ENCODE measurements at regions not wholly inside any gene's neighbourhood (a gene's known extent, or its start where the extent isn't known, plus 50 kb on each side); places are given as distances from the start of the nearest gene placed in this dataset.
"Not testable (repeated sequence)": the region's sequence is repeated elsewhere in the genome, so short reads cannot be mapped to it uniquely, and the experiment has no call there.

DNA sequence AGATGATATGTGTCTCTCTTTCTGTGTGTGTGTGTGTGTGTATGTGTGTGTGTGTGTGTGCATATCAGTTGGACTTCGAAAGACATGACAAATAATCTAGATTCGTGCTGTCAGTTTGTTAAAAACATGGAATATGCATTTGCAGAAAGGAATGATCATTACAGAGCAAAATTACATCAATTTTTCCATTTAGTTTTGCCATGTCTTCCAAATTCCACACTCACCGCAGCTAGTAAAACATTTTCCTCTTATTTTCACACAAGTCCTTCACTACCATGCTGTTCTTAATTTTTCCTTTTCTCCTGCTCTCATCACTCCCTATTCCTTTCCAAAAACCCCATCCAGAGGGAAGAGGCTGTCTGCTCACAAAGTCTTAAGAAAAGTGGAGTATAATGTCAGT lies 1191.4 kb upstream of the SLC39A10 start:
- H3K27ac Mint-ChIP-seq, result no peak overlapping the region
- no peaks in the 10 kb centered on the region for H3K4me1 Mint-ChIP-seq
- ChIA-PET CTCF (no interaction called here), POLR2A (no interaction called here)
- DNase-seq (no peak), ATAC-seq (ENCODE audit: low read depth) (no peak)
- TF ChIP-seq, protein P1, sequence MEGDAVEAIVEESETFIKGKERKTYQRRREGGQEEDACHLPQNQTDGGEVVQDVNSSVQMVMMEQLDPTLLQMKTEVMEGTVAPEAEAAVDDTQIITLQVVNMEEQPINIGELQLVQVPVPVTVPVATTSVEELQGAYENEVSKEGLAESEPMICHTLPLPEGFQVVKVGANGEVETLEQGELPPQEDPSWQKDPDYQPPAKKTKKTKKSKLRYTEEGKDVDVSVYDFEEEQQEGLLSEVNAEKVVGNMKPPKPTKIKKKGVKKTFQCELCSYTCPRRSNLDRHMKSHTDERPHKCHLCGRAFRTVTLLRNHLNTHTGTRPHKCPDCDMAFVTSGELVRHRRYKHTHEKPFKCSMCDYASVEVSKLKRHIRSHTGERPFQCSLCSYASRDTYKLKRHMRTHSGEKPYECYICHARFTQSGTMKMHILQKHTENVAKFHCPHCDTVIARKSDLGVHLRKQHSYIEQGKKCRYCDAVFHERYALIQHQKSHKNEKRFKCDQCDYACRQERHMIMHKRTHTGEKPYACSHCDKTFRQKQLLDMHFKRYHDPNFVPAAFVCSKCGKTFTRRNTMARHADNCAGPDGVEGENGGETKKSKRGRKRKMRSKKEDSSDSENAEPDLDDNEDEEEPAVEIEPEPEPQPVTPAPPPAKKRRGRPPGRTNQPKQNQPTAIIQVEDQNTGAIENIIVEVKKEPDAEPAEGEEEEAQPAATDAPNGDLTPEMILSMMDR (IDR thresholded peaks at IDR 0.05), result no peak
- intact Hi-C loops (cut with micrococcal nuclease), result no loop called here
- no peak overlapping the region for H3K4me3 Mint-ChIP-seq
- H3K27me3 Mint-ChIP-seq, result no peaks in the 10 kb centered on the region
- no peaks in the 10 kb centered on the region for H3K36me3 Mint-ChIP-seq (ENCODE audit: low read depth)
- no peaks in the 10 kb centered on the region for H3K9me3 Mint-ChIP-seq

DNA sequence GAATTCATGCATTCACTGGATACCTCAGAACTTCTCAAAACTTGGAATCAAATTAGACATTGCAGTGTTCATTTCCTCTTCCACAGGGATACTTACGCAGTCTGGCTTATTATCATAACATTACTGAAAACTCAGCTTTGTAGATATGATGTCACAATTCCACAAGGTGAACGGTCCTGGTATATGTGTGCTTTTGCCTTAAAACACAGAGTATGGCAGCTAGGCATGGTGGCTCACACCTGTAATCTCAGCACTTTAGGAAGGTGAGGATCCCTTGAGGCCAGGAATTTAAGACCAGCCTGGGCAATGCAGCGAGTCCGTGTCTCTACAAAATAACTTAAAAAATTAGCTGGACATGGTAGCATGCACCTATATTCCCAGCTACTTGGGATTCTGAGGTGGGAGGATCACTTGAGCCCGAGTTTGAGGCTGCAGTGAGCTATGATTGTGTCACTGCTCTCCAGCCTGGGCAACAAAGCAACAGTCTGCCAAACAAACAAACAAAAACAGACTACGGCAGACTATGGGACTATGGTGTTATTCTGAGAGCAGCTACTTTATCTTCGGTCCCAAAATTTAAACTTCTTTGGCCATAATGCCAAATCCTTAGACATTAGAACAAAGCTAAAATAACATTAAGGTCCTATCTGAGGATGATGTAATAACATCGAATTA lies 1191.9 kb upstream of the SLC39A10 start:
- TF ChIP-seq, protein P1 (IDR thresholded peaks at IDR 0.05), result no peak
- DNase-seq (no peak), ATAC-seq (ENCODE audit: low read depth) (no peak)
- Mint-ChIP-seq H3K36me3 (ENCODE audit: low read depth) (no peaks in the 10 kb centered on the region), H3K4me3 (no peak overlapping the region), H3K27ac (no peak overlapping the region), H3K9me3 (no peaks in the 10 kb centered on the region), H3K4me1 (no peaks in the 10 kb centered on the region), H3K27me3 (no peaks in the 10 kb centered on the region)
- intact Hi-C loops (cut with micrococcal nuclease), result no loop called here
- ChIA-PET POLR2A (no interaction called here), CTCF (no interaction called here)

DNA sequence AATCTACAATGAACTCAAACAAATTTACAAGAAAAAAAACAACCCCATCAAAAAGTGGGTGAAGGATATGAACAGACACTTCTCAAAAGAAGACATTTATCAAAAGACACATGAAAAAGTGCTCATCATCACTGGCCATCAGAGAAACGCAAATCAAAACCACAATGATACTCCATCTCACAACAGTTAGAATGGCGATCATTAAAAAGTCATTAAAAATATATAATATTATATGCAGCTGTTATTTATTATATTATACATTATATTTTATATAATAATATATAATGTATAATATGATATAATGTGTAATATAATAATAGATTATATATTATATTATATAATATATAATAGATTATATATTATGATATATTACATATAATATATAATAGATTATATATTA lies 1194.1 kb upstream of the SLC39A10 start:
- H3K27me3 Mint-ChIP-seq; H3K9me3 Mint-ChIP-seq; ATAC-seq (ENCODE audit: low read depth); H3K4me1 Mint-ChIP-seq; intact Hi-C loops (cut with micrococcal nuclease); CTCF ChIA-PET; H3K4me3 Mint-ChIP-seq; DNase-seq; H3K27ac Mint-ChIP-seq; POLR2A ChIA-PET; H3K36me3 Mint-ChIP-seq (ENCODE audit: low read depth): not testable (repeated sequence)

DNA sequence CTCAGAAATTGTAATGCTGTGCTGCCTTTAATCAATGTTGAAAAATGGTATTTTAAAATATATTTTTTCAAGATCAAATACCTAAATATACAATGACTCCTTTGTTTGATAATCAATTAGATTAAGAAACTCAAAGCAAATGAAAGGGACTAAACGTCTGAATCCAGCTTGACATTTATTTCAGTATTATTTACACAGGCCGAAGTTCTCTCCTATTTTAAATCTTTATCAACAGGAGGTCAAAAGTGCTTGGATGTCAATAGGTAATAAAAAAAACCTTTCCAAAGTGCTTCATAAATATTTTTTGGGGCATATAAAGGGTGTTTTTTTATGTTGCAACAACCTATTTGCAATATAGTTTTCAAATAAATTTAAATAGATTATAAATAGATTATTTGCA lies 1201.7 kb upstream of the SLC39A10 start:
- ChIA-PET CTCF (no interaction called here), POLR2A (no interaction called here)
- H3K27ac Mint-ChIP-seq, result no peak overlapping the region
- ATAC-seq (ENCODE audit: low read depth) (no peak), DNase-seq (no peak)
- TF ChIP-seq, protein P1 (IDR thresholded peaks at IDR 0.05), result no peak
- no peaks in the 10 kb centered on the region for H3K36me3 Mint-ChIP-seq (ENCODE audit: low read depth)
- H3K9me3 Mint-ChIP-seq, result no peaks in the 10 kb centered on the region
- no peaks in the 10 kb centered on the region for H3K4me1 Mint-ChIP-seq
- intact Hi-C loops (cut with micrococcal nuclease), result no loop called here
- no peak overlapping the region for H3K4me3 Mint-ChIP-seq
- no peaks in the 10 kb centered on the region for H3K27me3 Mint-ChIP-seq

DNA sequence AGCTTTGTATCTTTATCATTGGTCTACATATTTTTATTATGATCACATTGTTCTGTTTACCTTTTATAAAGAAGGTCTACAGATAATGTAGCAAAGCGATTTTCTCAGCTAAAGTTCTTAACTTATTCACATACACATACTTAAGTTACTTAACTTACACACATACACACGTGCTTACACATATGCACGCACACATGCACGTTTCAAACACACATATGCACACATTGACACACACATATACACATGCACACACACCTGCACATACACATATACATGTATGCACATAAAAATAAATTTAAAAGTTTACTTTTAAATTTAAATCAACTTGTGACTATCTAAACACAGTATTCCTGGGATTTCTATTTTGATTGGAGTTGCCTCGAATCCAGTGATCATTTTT lies 1204.5 kb upstream of the SLC39A10 start:
- ATAC-seq (ENCODE audit: low read depth) (no peak), DNase-seq (no peak)
- H3K4me3 Mint-ChIP-seq, result no peak overlapping the region
- H3K4me1 Mint-ChIP-seq, result no peaks in the 10 kb centered on the region
- ChIA-PET POLR2A (no interaction called here), CTCF (no interaction called here)
- H3K27me3 Mint-ChIP-seq, result no peaks in the 10 kb centered on the region
- peaks cover 3% of the 10 kb centered on the region for H3K9me3 Mint-ChIP-seq
- TF ChIP-seq, protein P1 (IDR thresholded peaks at IDR 0.05), result no peak
- intact Hi-C loops (cut with micrococcal nuclease), result no loop called here
- no peaks in the 10 kb centered on the region for H3K36me3 Mint-ChIP-seq (ENCODE audit: low read depth)
- H3K27ac Mint-ChIP-seq, result no peak overlapping the region

DNA sequence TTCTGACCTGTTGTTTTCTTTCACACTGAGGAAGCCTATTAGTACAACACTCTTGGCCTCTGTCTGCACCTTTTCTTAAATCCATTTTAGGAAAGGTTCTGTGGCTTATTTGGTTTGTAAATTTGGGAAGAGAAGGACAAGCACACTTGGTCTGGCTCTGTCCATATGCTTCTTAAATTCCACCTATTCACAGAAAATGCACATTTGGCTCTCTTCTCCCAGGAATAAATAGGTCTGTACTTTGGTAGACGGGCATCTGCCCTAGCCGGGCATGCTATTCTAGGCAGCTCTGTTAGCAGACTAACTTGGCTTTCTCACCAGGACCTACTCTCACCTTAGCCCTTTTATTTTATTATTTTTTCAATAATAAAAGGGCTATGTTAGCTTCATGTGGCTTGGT lies 1211.8 kb upstream of the SLC39A10 start:
- POLR2A ChIA-PET, result no interaction called here
- Mint-ChIP-seq H3K9me3 (peaks cover 3% of the 10 kb centered on the region), H3K27me3 (no peaks in the 10 kb centered on the region), H3K4me3 (no peak overlapping the region), H3K27ac (no peak overlapping the region), H3K4me1 (no peaks in the 10 kb centered on the region), H3K36me3 (ENCODE audit: low read depth) (no peaks in the 10 kb centered on the region)
- TF ChIP-seq, protein P1 (IDR thresholded peaks at IDR 0.05), result no peak
- CTCF ChIA-PET, result no interaction called here
- intact Hi-C loops (cut with micrococcal nuclease), result no loop called here
- DNase-seq, result no peak
- no peak for ATAC-seq (ENCODE audit: low read depth)
